AG10803 (cell line): ENCODE measurements at regions not wholly inside any gene's neighbourhood (a gene's known extent, or its start where the extent isn't known, plus 50 kb on each side); places are given as distances from the start of the nearest gene placed in this dataset.

Experiments used
- DNase-seq: peaks from one replicate; pipeline ENCODE4 v3.0.0; 2010; ENCODE audit warnings: low read depth
- H3K4me3 ChIP-seq: 2 replicates; pipeline ENCODE4 v1.5.1; 2011; ENCODE audit warnings: mild to moderate bottlenecking, low read length, control low read depth
- TF ChIP-seq, protein P1 (sequence below): conservative IDR thresholded peaks from 2 replicates; pipeline ENCODE4 v1.5.1; 2011; ENCODE audit warnings: mild to moderate bottlenecking, low read length, control low read depth, inconsistent platforms

GRCh38 chr2:64359892-64360657, 93.9 kb upstream of the LGALSL start:
- peak; percentile 83 for DNase-seq
- TF ChIP-seq, protein P1, sequence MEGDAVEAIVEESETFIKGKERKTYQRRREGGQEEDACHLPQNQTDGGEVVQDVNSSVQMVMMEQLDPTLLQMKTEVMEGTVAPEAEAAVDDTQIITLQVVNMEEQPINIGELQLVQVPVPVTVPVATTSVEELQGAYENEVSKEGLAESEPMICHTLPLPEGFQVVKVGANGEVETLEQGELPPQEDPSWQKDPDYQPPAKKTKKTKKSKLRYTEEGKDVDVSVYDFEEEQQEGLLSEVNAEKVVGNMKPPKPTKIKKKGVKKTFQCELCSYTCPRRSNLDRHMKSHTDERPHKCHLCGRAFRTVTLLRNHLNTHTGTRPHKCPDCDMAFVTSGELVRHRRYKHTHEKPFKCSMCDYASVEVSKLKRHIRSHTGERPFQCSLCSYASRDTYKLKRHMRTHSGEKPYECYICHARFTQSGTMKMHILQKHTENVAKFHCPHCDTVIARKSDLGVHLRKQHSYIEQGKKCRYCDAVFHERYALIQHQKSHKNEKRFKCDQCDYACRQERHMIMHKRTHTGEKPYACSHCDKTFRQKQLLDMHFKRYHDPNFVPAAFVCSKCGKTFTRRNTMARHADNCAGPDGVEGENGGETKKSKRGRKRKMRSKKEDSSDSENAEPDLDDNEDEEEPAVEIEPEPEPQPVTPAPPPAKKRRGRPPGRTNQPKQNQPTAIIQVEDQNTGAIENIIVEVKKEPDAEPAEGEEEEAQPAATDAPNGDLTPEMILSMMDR = no peak; the same call in 1 of the 2 replicates
- no peak overlapping the region for H3K4me3 ChIP-seq

DNA sequence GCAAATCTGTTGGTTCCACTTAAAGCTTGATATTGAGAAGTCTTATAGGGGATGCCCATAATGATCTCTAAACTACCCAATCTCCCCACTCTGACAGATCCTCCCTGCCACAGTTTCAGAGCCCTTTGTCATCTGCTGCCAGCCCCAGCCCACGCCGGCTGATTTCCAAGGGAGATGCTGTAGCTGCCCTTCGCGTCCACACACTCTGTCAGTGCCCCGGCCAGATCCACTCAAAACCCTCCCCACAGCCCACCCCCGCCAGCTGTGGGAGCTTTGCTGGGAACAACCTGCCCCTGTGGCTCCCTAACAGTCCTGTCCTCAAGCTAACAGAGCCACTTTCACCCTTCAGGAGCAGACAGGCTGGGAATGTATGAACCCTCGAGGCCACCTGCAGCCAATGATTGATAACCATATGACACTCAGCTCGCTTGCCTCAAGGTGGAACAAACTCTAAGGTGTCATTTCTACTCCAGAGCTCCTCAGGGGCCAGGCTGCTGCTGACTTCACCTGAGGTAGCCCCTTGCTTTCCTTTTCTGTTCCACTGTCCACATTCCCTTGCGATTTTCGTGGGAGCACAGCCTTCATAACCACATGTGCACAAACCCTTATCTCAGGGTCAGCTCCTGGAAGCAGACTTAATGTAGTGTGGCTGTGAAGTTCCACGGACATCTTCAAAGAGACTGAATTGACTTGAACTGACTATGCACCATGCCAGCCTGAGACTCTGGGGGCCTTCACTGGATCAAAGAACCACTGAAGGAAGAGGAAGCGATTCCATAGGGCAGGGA, 92.6 kb upstream of the LGALSL start:
- no peak for DNase-seq
- no peak overlapping the region for H3K4me3 ChIP-seq
- TF ChIP-seq, protein P1 = no peak

DNA sequence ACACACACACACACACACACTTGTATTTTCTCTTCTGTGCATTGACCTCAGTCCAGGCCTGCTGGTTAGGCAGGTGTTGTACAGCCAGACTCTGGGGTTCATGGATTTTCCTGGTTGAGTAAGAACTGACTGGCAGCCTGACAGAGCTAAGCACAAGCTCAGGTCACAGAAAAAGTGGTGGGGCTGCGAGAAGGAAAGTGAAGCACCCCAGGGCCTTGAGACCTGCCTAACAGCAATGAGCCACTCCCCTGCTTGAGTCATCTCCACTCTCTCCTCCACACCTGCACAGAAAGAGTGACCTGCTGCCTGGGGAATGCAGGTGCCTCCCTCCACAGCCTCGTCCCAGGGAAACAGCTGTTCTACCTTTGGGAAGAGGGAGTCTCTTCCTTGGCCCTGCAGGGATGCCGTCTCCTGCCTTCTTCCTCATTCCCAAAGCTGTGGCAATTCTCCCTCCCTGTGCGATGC, 91.4 kb upstream of the LGALSL start:
- H3K4me3 ChIP-seq = no peak overlapping the region
- no peak for DNase-seq
- TF ChIP-seq, protein P1 = no peak

- DNase-seq = no peak
- TF ChIP-seq, protein P1 = no peak
- H3K4me3 ChIP-seq = no peak overlapping the region
Observed at GRCh38 chr2:64363140-64363539, 90.8 kb upstream of the LGALSL start.

GRCh38 chr2:64363848-64364247, 90.1 kb upstream of the LGALSL start:
- TF ChIP-seq, protein P1 = no peak
- no peak overlapping the region for H3K4me3 ChIP-seq
- no peak for DNase-seq

- H3K4me3 ChIP-seq = no peak overlapping the region
- TF ChIP-seq, protein P1 = no peak
- DNase-seq = no peak
Observed at GRCh38 chr2:64367444-64368232, 86.3 kb upstream of the LGALSL start.
